Mesendoderm (in vitro differentiated cells): ENCODE measurements at regions not wholly inside any gene's neighbourhood (a gene's known extent, or its start where the extent isn't known, plus 50 kb on each side); places are given as distances from the start of the nearest gene placed in this dataset.

Experiments
- DNase-seq: peaks from one replicate; pipeline ENCODE4 v3.0.0; 2013
- H2AK5ac ChIP-seq: 2 replicates; pipeline ENCODE4 v1.6.1; 2013; ENCODE audit warnings: low read length, inconsistent platforms
- H2BK120ac ChIP-seq: 2 replicates; pipeline ENCODE4 v1.6.1; 2013; ENCODE audit warnings: low read depth, mild to moderate bottlenecking, low read length, moderate library complexity, mixed read lengths
- H2BK15ac ChIP-seq: replicated peaks from 2 replicates; pipeline ENCODE4 v1.6.1; 2013; ENCODE audit warnings: low read depth, mild to moderate bottlenecking, moderate library complexity
- H2BK5ac ChIP-seq: 2 replicates; pipeline ENCODE4 v1.6.1; 2013; ENCODE audit warnings: low read length, inconsistent platforms
- H3K18ac ChIP-seq: 2 replicates; pipeline ENCODE4 v1.6.1; 2013; ENCODE audit warnings: mild to moderate bottlenecking, low read length, mixed read lengths
- H3K23ac ChIP-seq: one replicate; pipeline ENCODE4 v1.6.1; 2013; ENCODE audit warnings: low read length
- H3K27ac ChIP-seq: 2 replicates; pipeline ENCODE4 v1.5.1; 2013; ENCODE audit warnings: low read depth, mild to moderate bottlenecking, inconsistent platforms, low read length, moderate library complexity
- H3K27me3 ChIP-seq: 2 replicates; pipeline ENCODE4 v1.6.1; 2013; ENCODE audit warnings: low read length, control low read depth, mild to moderate bottlenecking, inconsistent platforms; ENCODE audit not compliant: insufficient read depth, poor library complexity
- H3K36me3 ChIP-seq: 2 replicates; pipeline ENCODE4 v1.6.1; 2013; ENCODE audit warnings: low read length, inconsistent platforms; ENCODE audit not compliant: control insufficient read depth, insufficient read depth
- H3K4ac ChIP-seq: one replicate; pipeline ENCODE4 v1.6.1; 2013; ENCODE audit warnings: low read depth, mild to moderate bottlenecking, low read length, moderate library complexity
- H3K4me1 ChIP-seq: 2 replicates; pipeline ENCODE4 v1.6.1; 2013; ENCODE audit warnings: low read depth, low read length, inconsistent platforms; ENCODE audit not compliant: control insufficient read depth
- H3K4me2 ChIP-seq: 2 replicates; pipeline ENCODE4 v1.6.1; 2013; ENCODE audit warnings: low read length
- H3K4me3 ChIP-seq: 2 replicates; pipeline ENCODE4 v1.5.1; 2013; ENCODE audit warnings: mild to moderate bottlenecking, low read length
- H3K56ac ChIP-seq: one replicate; pipeline ENCODE4 v1.6.1; 2013; ENCODE audit warnings: low read length
- H3K79me1 ChIP-seq: 2 replicates; pipeline ENCODE4 v1.6.1; 2013; ENCODE audit warnings: low read length, inconsistent platforms
- H3K79me2 ChIP-seq: 2 replicates; pipeline ENCODE4 v1.6.1; 2013; ENCODE audit warnings: mild to moderate bottlenecking, low read length; ENCODE audit not compliant: control insufficient read depth, insufficient read depth
- H3K9ac ChIP-seq: 2 replicates; pipeline ENCODE4 v1.6.1; 2013; ENCODE audit warnings: low read length, inconsistent platforms
- H4K5ac ChIP-seq: one replicate; pipeline ENCODE4 v1.6.1; 2013; ENCODE audit warnings: low read length
- H4K8ac ChIP-seq: one replicate; pipeline ENCODE4 v1.6.1; 2013; ENCODE audit warnings: low read depth, mild to moderate bottlenecking, control low read depth, low read length, moderate library complexity
- WGBS: extraction: QIAGEN DNeasy Blood & Tissue Kit; methylation state at CpG from one replicate; pipeline ENCODE4 v1.1.7; 2013; ENCODE audit warnings: low lambda C conversion rate, missing lambda C conversion rate; ENCODE audit not compliant: insufficient coverage; ENCODE audit errors: extremely low coverage; 5-methylcytosine and 5-hydroxymethylcytosine counted together

DNA sequence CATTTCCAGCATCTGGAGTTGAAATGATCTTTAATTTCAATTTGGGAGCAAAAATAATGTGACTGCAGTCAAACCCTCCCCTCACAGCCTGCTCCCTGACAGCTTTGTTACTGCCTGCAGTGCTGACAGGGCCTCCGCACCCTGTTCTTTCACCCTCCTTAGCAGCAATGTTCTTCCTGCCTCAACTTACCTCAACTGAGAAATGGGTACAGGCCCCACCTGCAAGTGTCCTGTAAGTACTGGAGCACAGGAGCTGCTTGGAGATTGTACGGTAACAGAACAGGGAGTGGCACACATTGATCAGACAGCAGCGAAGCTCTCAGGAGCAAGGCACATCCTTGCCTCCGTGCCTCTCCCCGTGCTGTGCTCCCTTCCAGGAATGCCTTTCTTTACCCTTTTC, 131.3 kb downstream of the CHST1 start:
- Histone ChIP-seq H2BK5ac (no peak overlapping the region), H4K8ac (no peak overlapping the region), H3K4me2 (no peak overlapping the region), H3K79me1 (no peaks in the 10 kb centered on the region), H2AK5ac (no peak overlapping the region), H3K9ac (no peak overlapping the region), H3K56ac (no peak overlapping the region), H3K27ac (no peak overlapping the region), H4K5ac (no peak overlapping the region), H3K36me3 (no peaks in the 10 kb centered on the region), H3K79me2 (no peaks in the 10 kb centered on the region), H3K18ac (no peak overlapping the region), H3K4me3 (no peak overlapping the region), H3K23ac (no peak overlapping the region), H2BK15ac (no peak overlapping the region), H3K4ac (no peak overlapping the region), H3K4me1 (no peaks in the 10 kb centered on the region), H3K27me3 (no peaks in the 10 kb centered on the region), H2BK120ac (no peak overlapping the region)
- no peak for DNase-seq
- no CpG with 5 or more reads among the region's 5 CpGs for WGBS

DNA sequence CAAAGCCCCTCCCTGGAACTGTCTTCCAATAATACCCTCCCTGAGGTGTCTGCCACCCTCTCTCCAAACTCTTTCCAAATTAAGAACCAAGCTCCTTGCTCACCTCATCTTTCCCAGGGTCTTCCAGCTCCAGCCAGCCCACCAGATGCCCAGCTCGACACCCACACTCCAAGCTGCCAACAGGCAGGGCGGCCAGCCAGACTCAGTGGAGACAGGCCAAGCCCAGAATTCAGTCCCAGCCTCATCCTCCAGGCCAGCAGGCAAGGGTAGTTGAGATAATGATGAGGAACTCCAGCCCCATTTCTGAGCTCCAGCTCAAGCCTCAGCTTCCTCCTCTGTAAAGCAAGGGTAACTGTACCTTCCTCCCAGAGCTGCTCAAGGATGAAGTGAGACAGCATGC, 132.9 kb downstream of the CHST1 start:
- H2BK120ac ChIP-seq = no peak overlapping the region
- no peak overlapping the region for H4K8ac ChIP-seq
- no peak for DNase-seq
- H3K79me2 ChIP-seq = no peaks in the 10 kb centered on the region
- no peaks in the 10 kb centered on the region for H3K27me3 ChIP-seq
- no CpG with 5 or more reads among the region's 2 CpGs for WGBS
- H3K23ac ChIP-seq = no peak overlapping the region
- no peaks in the 10 kb centered on the region for H3K36me3 ChIP-seq
- no peak overlapping the region for H3K27ac ChIP-seq
- H3K4me1 ChIP-seq = no peaks in the 10 kb centered on the region
- H3K56ac ChIP-seq = no peak overlapping the region
- no peak overlapping the region for H4K5ac ChIP-seq
- no peak overlapping the region for H3K18ac ChIP-seq
- no peak overlapping the region for H3K4me2 ChIP-seq
- H3K4ac ChIP-seq = no peak overlapping the region
- no peak overlapping the region for H3K9ac ChIP-seq
- H3K79me1 ChIP-seq = no peaks in the 10 kb centered on the region
- no peak overlapping the region for H2BK15ac ChIP-seq
- H3K4me3 ChIP-seq = no peak overlapping the region
- no peak overlapping the region for H2AK5ac ChIP-seq
- H2BK5ac ChIP-seq = no peak overlapping the region

DNA sequence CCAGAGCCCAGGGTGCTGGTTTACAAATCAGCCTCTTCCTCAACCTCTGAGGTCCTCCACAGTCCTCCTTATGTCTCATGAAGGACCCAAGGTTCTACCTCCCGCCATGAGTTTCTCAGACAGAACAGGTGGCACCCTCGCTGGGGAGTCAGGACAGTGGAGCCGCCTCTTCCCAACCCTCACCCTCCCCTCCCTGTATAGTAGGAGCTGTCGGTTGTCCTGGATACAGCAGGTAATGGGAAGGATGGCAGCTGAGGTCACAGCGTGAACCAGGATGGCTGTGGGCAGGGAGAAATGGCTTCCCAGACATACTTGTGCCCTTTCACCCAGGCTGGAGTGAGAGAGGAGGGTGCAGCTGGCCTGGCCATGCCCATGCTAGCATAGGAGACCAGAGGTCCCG, 134.6 kb downstream of the CHST1 start:
- H2BK15ac ChIP-seq = no peak overlapping the region
- H3K27me3 ChIP-seq = no peaks in the 10 kb centered on the region

DNA sequence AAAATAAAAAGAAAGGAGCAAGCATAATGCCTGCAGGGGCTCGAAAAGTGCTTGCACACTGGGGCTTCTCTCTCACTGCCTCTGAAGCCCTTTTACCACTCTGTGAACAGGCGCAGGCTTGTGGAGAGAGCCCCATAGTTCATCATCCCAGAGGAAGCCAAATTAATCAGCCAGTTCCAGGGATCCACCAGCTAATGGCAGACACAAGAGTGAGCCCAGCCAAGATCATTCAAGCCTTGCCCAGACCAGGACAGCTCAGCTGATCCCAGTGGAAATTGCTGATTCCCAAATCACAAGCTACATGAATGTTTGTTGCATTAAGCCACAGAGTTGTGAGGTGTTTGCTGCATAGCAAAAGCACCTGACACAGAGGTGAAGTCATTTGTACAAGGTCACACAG, 135.3 kb downstream of the CHST1 start:
- Histone ChIP-seq H4K5ac (no peak overlapping the region), H3K27me3 (no peaks in the 10 kb centered on the region), H3K56ac (no peak overlapping the region), H3K4me3 (no peak overlapping the region), H3K79me2 (no peaks in the 10 kb centered on the region), H3K36me3 (no peaks in the 10 kb centered on the region), H3K18ac (no peak overlapping the region), H3K23ac (no peak overlapping the region), H2BK5ac (no peak overlapping the region), H3K4ac (no peak overlapping the region), H3K9ac (no peak overlapping the region), H2BK15ac (no peak overlapping the region), H3K4me2 (no peak overlapping the region), H2AK5ac (no peak overlapping the region), H4K8ac (no peak overlapping the region), H2BK120ac (no peak overlapping the region), H3K27ac (no peak overlapping the region), H3K4me1 (no peaks in the 10 kb centered on the region), H3K79me1 (no peaks in the 10 kb centered on the region)
- WGBS = no CpG with 5 or more reads among the region's 2 CpGs
- DNase-seq = no peak

More for the DNA sequence above, 134.6 kb downstream of the CHST1 start:
- no peaks in the 10 kb centered on the region for H3K79me2 ChIP-seq
- H2AK5ac ChIP-seq = no peak overlapping the region
- DNase-seq = no peak
- no peak overlapping the region for H3K56ac ChIP-seq
- H3K9ac ChIP-seq = no peak overlapping the region
- no peak overlapping the region for H2BK120ac ChIP-seq
- no peak overlapping the region for H2BK5ac ChIP-seq
- no peak overlapping the region for H3K27ac ChIP-seq
- H3K4ac ChIP-seq = no peak overlapping the region
- no peak overlapping the region for H3K23ac ChIP-seq
- H3K4me3 ChIP-seq = no peak overlapping the region
- no peaks in the 10 kb centered on the region for H3K36me3 ChIP-seq
- no peak overlapping the region for H4K8ac ChIP-seq
- no peaks in the 10 kb centered on the region for H3K79me1 ChIP-seq
- no peak overlapping the region for H3K18ac ChIP-seq
- no CpG with 5 or more reads among the region's 6 CpGs for WGBS
- no peak overlapping the region for H4K5ac ChIP-seq
- no peaks in the 10 kb centered on the region for H3K4me1 ChIP-seq
- H3K4me2 ChIP-seq = no peak overlapping the region

DNA sequence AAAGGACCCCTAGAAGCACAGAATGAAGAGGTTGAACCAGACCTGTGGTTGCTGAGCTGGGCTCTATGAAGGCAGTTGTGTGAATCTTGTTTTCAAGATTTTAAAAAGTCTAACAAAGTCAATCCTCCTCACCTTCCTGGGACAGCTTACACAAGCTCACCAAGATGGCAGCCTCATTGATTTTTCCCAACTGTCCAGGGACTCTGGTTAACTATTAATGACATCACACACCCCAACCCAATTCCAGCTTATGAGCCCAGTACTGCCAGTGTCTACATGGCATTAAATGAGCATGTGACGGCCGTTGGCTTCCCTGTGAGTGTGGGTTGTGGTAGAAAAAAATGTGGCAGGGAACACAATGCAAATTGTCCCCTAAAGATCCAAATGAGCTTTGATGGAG, 137.0 kb downstream of the CHST1 start:
- H3K79me1 ChIP-seq = no peaks in the 10 kb centered on the region
- H3K18ac ChIP-seq = no peak overlapping the region
- H3K27me3 ChIP-seq = no peaks in the 10 kb centered on the region
- H3K23ac ChIP-seq = no peak overlapping the region
- WGBS = no CpG with 5 or more reads among the region's 2 CpGs
- no peak overlapping the region for H3K4ac ChIP-seq
- H3K79me2 ChIP-seq = no peaks in the 10 kb centered on the region
- H3K4me3 ChIP-seq = no peak overlapping the region
- H4K5ac ChIP-seq = no peak overlapping the region
- H4K8ac ChIP-seq = no peak overlapping the region
- H2BK5ac ChIP-seq = no peak overlapping the region
- H3K4me1 ChIP-seq = no peaks in the 10 kb centered on the region
- H2BK15ac ChIP-seq = no peak overlapping the region
- H2AK5ac ChIP-seq = no peak overlapping the region
- H3K4me2 ChIP-seq = no peak overlapping the region
- no peak overlapping the region for H2BK120ac ChIP-seq
- H3K36me3 ChIP-seq = no peaks in the 10 kb centered on the region
- H3K27ac ChIP-seq = no peak overlapping the region
- H3K56ac ChIP-seq = no peak overlapping the region
- no peak for DNase-seq
- H3K9ac ChIP-seq = no peak overlapping the region

DNA sequence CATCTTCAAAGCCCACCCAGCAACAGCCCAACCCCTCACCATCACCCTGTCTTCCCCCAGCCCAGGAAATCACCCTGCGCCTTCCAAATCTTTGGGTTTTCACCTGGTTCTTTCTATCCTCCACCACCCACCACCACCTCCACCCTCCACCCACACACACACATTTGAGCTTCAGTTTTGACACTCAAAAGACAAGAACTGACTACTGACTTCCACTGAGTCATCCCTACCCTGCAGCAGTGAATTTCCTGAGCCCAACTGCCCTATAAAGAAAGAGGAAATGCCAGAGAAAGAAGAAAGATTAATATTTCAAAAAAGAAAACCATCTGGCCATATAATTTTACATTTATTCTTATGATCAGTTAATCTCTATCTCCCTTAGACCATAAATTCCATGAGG, 137.5 kb downstream of the CHST1 start:
- Histone ChIP-seq H3K36me3 (no peaks in the 10 kb centered on the region), H3K79me2 (no peaks in the 10 kb centered on the region), H3K56ac (no peak overlapping the region), H2AK5ac (no peak overlapping the region), H3K27ac (no peak overlapping the region), H3K4me2 (no peak overlapping the region), H2BK120ac (no peak overlapping the region), H3K4me3 (no peak overlapping the region), H3K27me3 (no peaks in the 10 kb centered on the region), H3K4ac (no peak overlapping the region), H3K79me1 (no peaks in the 10 kb centered on the region), H4K8ac (no peak overlapping the region), H3K4me1 (no peaks in the 10 kb centered on the region), H4K5ac (no peak overlapping the region), H3K9ac (no peak overlapping the region), H3K18ac (no peak overlapping the region), H2BK5ac (no peak overlapping the region), H3K23ac (no peak overlapping the region), H2BK15ac (no peak overlapping the region)
- no CpG with 5 or more reads among the region's 1 CpG for WGBS
- DNase-seq = no peak
